ENCODE measurements at regions not wholly inside any gene's neighbourhood (a gene's known extent, or its start where the extent isn't known, plus 50 kb on each side); places are given as distances from the start of the nearest gene placed in this dataset.

DNA sequence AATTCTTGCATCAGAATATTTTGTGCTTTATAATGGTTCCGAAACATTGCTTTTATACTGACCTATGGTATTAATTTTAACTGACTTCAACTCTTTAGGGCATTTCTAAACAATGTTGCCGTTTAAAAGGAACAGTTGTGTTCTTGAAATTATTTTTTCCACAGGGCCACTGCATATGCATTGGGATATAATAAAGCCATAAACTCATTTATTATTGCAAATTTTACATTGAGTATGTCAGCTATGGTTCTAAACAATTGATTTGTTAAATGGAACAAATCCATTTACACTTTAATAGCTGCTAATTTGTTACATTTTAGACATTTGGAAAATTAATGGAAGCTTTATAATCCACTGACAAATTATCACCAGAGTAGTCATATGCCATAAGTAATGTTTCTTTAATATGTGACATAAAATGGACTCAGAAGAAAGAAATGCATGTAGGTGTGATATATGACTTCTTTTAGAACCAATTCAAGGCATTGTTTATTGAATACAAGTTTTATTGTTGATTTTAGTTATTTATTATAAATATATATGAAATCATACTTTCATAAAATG, 553.3 kb downstream of the TLL1 start:
- no peaks in the 10 kb centered on the region for H3K36me3 Mint-ChIP-seq (ENCODE audit: low read depth)
- no peaks in the 10 kb centered on the region for H3K4me1 Mint-ChIP-seq
- intact Hi-C loops (cut with micrococcal nuclease) = no loop called here
- no peaks in the 10 kb centered on the region for H3K9me3 Mint-ChIP-seq
- H3K4me3 Mint-ChIP-seq = no peak overlapping the region
- H3K27me3 Mint-ChIP-seq = no peaks in the 10 kb centered on the region
- no peak overlapping the region for H3K27ac Mint-ChIP-seq
- no peak for DNase-seq

DNA sequence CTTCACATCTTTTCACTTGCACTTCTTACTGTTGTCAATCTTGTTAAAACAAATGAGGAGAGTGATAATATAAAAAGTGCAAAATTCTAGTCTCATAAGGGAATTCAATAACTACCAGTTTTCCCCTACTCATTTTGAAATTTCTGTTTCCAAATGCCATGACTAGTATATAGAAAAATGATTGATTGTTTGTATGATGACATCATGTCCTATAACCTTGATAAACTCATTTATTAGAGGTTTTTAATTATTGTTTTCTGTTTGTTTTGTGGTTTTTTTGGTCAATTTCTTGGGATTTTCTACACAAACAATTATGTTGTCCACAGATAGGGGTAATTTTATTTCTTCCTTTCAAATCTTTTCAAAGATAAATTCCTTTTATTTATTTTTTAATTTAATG, 559.1 kb downstream of the TLL1 start:
- intact Hi-C loops (cut with micrococcal nuclease) = no loop called here
- Mint-ChIP-seq H3K27ac (no peak overlapping the region), H3K27me3 (no peaks in the 10 kb centered on the region), H3K36me3 (ENCODE audit: low read depth) (no peaks in the 10 kb centered on the region), H3K4me3 (no peak overlapping the region), H3K9me3 (no peaks in the 10 kb centered on the region), H3K4me1 (no peaks in the 10 kb centered on the region)
- no peak for DNase-seq

DNA sequence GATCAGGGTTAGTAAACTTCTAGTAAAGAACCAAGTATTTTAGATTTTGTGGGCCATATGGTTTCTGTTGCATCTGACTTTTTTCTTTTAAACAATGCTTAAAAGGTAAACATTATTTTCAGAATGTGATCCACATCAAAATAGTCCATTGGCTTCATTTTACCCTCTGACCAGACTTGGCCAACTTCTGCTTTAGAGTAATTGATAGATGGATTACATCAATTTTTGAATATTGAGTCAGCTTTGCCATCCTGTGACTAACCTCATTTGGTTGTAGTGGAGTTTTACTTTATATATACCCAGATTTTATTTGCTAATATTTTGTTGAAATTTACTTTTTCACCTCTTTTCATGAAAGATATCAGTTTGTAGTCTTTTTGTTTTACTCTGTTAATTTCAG, 559.8 kb downstream of the TLL1 start:
- Mint-ChIP-seq H3K27ac (no peak overlapping the region), H3K9me3 (no peaks in the 10 kb centered on the region), H3K4me3 (no peak overlapping the region), H3K4me1 (no peaks in the 10 kb centered on the region), H3K27me3 (no peaks in the 10 kb centered on the region), H3K36me3 (ENCODE audit: low read depth) (no peaks in the 10 kb centered on the region)
- DNase-seq = no peak
- intact Hi-C loops (cut with micrococcal nuclease) = no loop called here

DNA sequence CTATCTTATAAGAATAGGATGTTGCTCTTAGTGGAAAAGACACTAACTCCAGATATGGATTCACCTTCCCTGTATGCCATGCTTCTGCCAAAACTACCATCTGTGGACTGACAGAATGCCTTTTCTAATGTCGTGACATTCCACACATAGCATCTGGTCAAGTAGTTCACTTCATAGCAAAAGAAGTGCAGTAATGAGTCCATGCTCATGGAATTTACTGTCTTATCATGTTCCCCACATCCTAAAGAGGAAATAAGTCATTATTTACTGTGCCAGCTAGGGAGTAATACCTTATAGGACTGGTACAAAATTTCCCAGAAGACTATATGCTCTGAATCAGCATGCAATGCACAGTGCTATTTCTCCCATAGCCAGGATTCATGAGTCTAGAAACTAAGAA, 562.4 kb downstream of the TLL1 start:
- Mint-ChIP-seq H3K27me3 (no peaks in the 10 kb centered on the region), H3K36me3 (ENCODE audit: low read depth) (no peaks in the 10 kb centered on the region), H3K4me1 (no peaks in the 10 kb centered on the region), H3K27ac (no peak overlapping the region), H3K4me3 (no peak overlapping the region), H3K9me3 (no peaks in the 10 kb centered on the region)
- intact Hi-C loops (cut with micrococcal nuclease) = no loop called here
- DNase-seq = no peak

DNA sequence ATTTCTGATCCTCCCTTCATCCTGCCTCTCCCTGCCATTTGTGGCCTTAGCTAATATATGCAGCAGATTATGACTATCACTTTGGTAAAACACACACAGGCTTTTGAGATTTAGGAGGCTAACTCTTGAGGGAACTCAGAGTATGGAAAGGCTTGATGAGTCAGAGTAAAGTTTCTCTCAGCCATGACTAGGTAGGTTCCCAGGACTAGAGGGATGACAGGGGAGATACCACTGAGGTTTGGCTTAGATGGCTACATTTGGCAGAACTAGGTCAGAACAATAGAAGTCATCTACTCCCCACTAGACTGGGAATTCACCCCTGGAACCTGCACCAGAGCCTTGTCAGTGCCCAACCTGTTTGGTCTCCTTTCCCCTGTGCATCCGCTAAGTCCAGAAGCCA, 585.7 kb downstream of the TLL1 start:
- H3K4me1 Mint-ChIP-seq = no peaks in the 10 kb centered on the region
- H3K36me3 Mint-ChIP-seq (ENCODE audit: low read depth) = no peaks in the 10 kb centered on the region
- H3K9me3 Mint-ChIP-seq = peaks cover 3% of the 10 kb centered on the region
- no peak for DNase-seq
- H3K27me3 Mint-ChIP-seq = no peaks in the 10 kb centered on the region
- H3K4me3 Mint-ChIP-seq = no peak overlapping the region
- no peak overlapping the region for H3K27ac Mint-ChIP-seq
- intact Hi-C loops (cut with micrococcal nuclease) = no loop called here

DNA sequence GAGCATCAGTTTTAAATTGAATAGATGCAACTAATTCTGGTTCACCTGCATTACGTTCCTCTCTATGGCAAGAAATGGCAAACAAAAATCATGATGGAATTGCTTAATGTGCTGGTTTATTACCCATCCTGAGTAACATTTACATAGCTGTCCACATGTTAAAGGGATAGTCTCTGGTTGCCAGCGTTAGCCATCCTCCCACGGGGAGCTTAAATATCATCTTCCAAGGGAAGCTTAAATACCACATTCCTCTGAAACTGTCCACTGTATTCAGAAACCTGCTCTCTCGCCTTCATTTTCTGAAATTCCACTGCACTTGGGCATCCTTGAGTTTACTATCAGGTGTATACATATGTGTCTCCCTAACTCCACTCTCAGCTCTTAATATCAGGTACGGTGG, 586.6 kb downstream of the TLL1 start:
- Mint-ChIP-seq H3K4me1 (no peaks in the 10 kb centered on the region), H3K36me3 (ENCODE audit: low read depth) (no peaks in the 10 kb centered on the region), H3K9me3 (no peaks in the 10 kb centered on the region), H3K4me3 (no peak overlapping the region), H3K27ac (no peak overlapping the region), H3K27me3 (no peaks in the 10 kb centered on the region)
- no peak for DNase-seq
- intact Hi-C loops (cut with micrococcal nuclease) = no loop called here

DNA sequence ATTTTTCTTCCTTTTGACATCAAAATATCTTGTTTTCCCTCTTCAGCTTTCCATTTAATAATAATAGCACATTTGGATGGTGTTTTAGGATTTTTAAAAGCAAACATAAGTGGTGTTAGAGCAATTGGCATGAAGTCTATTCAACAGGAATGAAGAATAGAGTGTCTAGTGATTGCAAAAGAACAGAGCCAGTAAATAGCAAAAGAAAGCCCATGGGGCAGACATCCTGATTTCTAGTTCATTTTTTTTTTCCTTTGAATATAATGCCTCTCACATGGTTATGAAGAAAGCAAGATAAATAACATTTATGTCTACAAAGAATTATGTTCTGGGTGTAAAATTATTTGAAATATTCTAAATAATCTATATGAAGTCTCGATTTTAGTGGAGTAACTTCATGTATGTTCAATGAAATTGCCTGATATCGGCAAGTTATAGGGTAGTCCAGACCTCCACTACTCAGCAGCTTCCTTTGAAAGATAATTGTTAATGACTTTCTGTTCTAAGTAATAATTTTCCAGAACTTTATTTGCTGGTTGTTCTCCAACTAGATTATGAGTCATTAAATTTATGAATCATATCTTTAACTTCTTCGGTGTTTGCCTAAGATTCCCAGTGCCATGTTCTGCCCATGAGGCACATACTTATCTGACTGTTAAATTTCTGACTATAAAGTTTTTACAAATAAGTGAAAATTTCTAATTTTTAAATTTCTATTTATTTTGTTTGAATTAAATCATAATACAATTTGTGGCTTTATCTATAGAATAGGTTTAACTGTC, 587.9 kb downstream of the TLL1 start:
- no peaks in the 10 kb centered on the region for H3K27me3 Mint-ChIP-seq
- no peaks in the 10 kb centered on the region for H3K9me3 Mint-ChIP-seq
- H3K27ac Mint-ChIP-seq = no peak overlapping the region
- H3K36me3 Mint-ChIP-seq (ENCODE audit: low read depth) = no peaks in the 10 kb centered on the region
- H3K4me1 Mint-ChIP-seq = no peaks in the 10 kb centered on the region
- H3K4me3 Mint-ChIP-seq = no peak overlapping the region
- intact Hi-C loops (cut with micrococcal nuclease) = no loop called here
- no peak for DNase-seq

DNA sequence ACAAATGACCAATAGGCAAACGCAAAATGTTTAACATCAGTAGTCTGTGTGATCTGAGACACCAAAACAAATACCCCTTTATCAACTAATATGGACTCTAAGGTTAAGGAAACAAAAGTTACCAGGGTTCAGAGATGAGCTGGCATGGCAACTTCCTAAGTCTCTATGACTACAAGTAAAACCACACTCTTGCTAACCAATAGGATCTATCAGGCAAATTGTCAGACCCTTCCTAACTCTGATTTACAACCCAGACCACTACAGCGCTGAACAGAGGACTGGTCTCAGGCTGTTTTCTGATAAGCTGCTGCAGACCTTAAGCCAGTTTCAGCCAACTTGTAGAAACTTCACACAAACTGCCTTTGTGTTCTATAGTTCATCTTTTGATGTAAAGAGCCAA, 608.0 kb downstream of the TLL1 start:
- H3K4me1 Mint-ChIP-seq = no peaks in the 10 kb centered on the region
- H3K27ac Mint-ChIP-seq = no peak overlapping the region
- intact Hi-C loops (cut with micrococcal nuclease) = no loop called here

DNA sequence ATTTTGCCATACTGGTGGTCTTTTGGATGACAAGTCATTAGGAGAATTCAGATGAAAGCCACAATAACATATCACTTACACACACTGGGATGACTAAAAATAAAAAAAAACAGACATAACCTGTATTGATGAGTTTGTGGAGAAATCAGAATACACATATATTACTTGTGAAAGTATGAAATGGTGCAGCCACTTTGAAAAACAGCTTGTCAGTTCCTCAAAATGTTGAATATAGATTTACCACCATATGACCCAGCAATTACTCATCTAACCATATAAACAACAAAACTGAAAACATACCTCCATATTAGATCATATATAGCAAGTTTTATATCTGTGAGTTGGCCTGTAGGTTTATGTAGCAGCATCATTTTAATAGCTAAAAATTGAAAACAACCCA, 608.7 kb downstream of the TLL1 start:
- no peak overlapping the region for H3K4me3 Mint-ChIP-seq
- intact Hi-C loops (cut with micrococcal nuclease) = no loop called here
- H3K36me3 Mint-ChIP-seq (ENCODE audit: low read depth) = no peaks in the 10 kb centered on the region
- H3K9me3 Mint-ChIP-seq = no peaks in the 10 kb centered on the region
- H3K27ac Mint-ChIP-seq = no peak overlapping the region
- no peak for DNase-seq
- no peaks in the 10 kb centered on the region for H3K27me3 Mint-ChIP-seq
- no peaks in the 10 kb centered on the region for H3K4me1 Mint-ChIP-seq

More for the DNA sequence above, 608.0 kb downstream of the TLL1 start:
- Mint-ChIP-seq H3K36me3 (ENCODE audit: low read depth) (no peaks in the 10 kb centered on the region), H3K9me3 (no peaks in the 10 kb centered on the region), H3K4me3 (no peak overlapping the region), H3K27me3 (no peaks in the 10 kb centered on the region)
- DNase-seq = no peak

DNA sequence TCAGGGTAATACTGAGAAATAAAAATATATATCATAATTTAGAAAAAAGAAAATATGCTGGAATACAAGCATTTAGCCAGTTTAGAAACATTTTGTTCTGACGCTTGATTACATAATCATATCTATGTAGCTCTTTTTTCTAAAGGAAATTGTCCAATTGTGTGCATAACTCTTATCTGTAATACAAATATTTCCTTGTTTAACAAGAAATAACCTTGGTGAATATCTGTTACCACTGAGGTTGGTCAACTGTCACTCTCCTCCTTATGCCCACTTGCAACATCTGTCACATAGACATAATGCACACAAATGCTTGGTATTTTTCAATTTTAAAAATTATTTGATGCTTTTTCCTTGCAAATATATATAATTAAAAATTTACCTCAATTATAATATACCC, 609.7 kb downstream of the TLL1 start:
- H3K4me3 Mint-ChIP-seq = no peak overlapping the region
- H3K27me3 Mint-ChIP-seq = no peaks in the 10 kb centered on the region
- intact Hi-C loops (cut with micrococcal nuclease) = no loop called here
- H3K4me1 Mint-ChIP-seq = no peaks in the 10 kb centered on the region
- H3K27ac Mint-ChIP-seq = no peak overlapping the region
- no peak for DNase-seq
- H3K9me3 Mint-ChIP-seq = no peaks in the 10 kb centered on the region
- no peaks in the 10 kb centered on the region for H3K36me3 Mint-ChIP-seq (ENCODE audit: low read depth)

DNA sequence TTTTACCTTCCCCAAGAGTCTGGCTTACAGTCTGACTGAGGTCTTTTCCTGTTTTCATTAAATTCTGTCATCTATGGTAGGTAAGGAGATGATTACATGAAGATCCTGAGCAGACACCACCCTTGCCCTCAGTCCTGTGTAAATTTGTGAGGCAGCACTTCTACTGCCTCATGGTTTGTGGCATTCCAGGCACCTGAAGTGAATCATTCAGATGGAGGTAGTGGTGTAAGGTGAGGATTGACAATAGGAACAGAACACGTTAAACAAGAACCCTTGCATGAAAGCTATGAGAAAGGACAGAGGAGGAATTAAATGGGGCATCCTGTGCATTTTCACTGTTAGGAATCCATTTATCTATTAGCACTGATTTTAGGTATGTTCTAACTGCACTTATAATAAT, 618.6 kb downstream of the TLL1 start:
- Mint-ChIP-seq H3K36me3 (ENCODE audit: low read depth) (no peaks in the 10 kb centered on the region), H3K4me3 (no peak overlapping the region), H3K27ac (no peak overlapping the region), H3K9me3 (no peaks in the 10 kb centered on the region), H3K27me3 (no peaks in the 10 kb centered on the region), H3K4me1 (no peaks in the 10 kb centered on the region)
- no peak for DNase-seq
- intact Hi-C loops (cut with micrococcal nuclease) = no loop called here

DNA sequence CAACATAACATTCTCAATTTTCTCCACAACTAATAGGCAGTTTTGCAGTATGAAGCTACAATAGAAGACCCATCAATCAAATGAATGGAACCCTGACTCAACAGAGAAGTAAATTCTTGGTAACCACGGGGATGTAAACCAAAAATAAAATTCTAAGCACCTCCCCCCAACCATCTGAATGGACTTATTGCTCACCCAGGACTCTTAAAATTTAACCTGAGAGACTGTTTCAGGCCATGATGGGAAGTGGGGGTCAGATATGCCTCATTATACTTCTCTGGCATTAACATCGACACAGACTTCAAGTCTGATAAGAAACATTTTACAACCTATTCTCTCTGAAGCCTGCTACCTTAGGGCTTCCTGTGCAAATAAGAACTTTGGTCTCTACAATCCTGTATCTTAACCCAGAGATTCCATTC, 620.9 kb downstream of the TLL1 start:
- no peak overlapping the region for H3K4me3 Mint-ChIP-seq
- DNase-seq = no peak
- H3K27me3 Mint-ChIP-seq = no peaks in the 10 kb centered on the region
- H3K9me3 Mint-ChIP-seq = no peaks in the 10 kb centered on the region
- H3K27ac Mint-ChIP-seq = no peak overlapping the region
- intact Hi-C loops (cut with micrococcal nuclease) = no loop called here
- no peaks in the 10 kb centered on the region for H3K36me3 Mint-ChIP-seq (ENCODE audit: low read depth)
- no peaks in the 10 kb centered on the region for H3K4me1 Mint-ChIP-seq

DNA sequence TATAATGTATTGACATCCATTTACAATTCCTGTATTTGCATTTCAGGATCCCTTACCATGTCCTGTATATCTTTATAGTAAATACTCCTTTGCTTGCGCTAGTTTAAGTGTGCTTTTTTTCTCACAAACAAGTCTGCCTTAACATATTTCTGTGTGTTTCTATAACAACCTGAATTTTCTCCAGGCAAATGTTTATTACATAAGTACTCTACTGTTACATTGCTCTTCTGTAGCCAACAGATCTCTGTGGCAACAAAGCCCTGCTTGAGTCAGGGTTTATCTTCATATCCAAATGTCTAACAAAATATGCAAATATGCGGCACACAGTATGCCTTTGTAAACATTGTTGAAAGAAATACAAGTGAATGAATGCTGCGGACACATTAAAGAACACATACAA, 625.5 kb downstream of the TLL1 start:
- H3K4me3 Mint-ChIP-seq = no peak overlapping the region
- intact Hi-C loops (cut with micrococcal nuclease) = no loop called here
- H3K36me3 Mint-ChIP-seq (ENCODE audit: low read depth) = no peaks in the 10 kb centered on the region
- H3K27ac Mint-ChIP-seq = no peak overlapping the region
- no peaks in the 10 kb centered on the region for H3K27me3 Mint-ChIP-seq
- no peaks in the 10 kb centered on the region for H3K4me1 Mint-ChIP-seq
- no peaks in the 10 kb centered on the region for H3K9me3 Mint-ChIP-seq
- no peak for DNase-seq

DNA sequence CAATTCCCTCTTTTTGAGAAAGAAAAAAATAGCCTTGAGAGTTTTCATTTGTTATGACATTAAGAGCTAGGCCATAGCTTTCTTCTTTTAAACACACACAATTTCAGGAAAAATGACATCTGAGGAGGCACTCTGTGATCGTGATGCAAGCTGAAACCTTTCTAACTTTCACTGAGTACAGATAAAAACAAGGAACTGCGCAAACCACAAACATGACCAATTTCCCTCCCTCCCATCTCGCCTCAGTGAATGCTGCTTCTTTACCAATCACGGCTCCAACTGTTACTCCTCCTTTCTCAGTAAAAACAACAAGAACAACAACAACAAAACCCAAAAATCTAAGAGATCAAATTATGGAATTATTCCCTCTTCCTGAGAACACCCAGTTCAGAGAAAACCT, 626.8 kb downstream of the TLL1 start:
- no peak overlapping the region for H3K4me3 Mint-ChIP-seq
- H3K9me3 Mint-ChIP-seq = no peaks in the 10 kb centered on the region
- H3K4me1 Mint-ChIP-seq = no peaks in the 10 kb centered on the region
- DNase-seq = no peak
- H3K27me3 Mint-ChIP-seq = no peaks in the 10 kb centered on the region
- intact Hi-C loops (cut with micrococcal nuclease) = no loop called here
- H3K36me3 Mint-ChIP-seq (ENCODE audit: low read depth) = no peaks in the 10 kb centered on the region
- no peak overlapping the region for H3K27ac Mint-ChIP-seq

DNA sequence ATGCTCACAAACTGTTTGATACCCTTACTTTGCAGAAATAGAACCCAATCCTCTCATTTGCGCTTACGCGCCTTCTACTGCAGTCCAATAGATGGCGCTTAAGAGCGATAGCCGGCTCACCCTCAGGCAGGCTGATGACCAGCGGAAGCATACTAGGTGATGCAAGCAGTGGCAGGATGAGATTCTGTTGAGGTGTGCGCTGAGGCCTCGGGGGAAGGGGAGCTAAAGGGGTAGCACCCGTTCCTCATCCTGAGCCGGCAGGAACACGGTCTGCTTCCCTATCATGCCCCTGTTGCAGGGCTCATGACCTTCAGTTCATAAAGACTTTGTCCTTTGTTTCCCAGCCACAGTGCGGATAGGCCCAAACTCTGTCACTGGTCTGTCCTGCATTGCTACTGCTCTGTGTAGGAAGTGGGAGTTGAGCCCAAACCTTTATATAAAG, 628.9 kb downstream of the TLL1 start:
- H3K36me3 Mint-ChIP-seq (ENCODE audit: low read depth) = no peaks in the 10 kb centered on the region
- H3K4me3 Mint-ChIP-seq = no peak overlapping the region
- no peak for DNase-seq
- H3K27me3 Mint-ChIP-seq = no peaks in the 10 kb centered on the region
- H3K9me3 Mint-ChIP-seq = no peaks in the 10 kb centered on the region
- intact Hi-C loops (cut with micrococcal nuclease) = no loop called here
- H3K27ac Mint-ChIP-seq = no peak overlapping the region
- no peaks in the 10 kb centered on the region for H3K4me1 Mint-ChIP-seq
